Coronary artery (tissue), 2 donors: ENCODE measurements at regions not wholly inside any gene's neighbourhood (a gene's known extent, or its start where the extent isn't known, plus 50 kb on each side); places are given as distances from the start of the nearest gene placed in this dataset.

Source experiments
- DNase-seq: peaks from one replicate; pipeline ENCODE4 v3.0.0-alpha.2; 2017; ENCODE audit warnings: low spot score
- H3K27ac ChIP-seq, 2 donors: fragments of 200-600 bp; sonication (generic); one replicate each; pipeline ENCODE4 v1.5.1; 2016 to 2019
- H3K4me3 ChIP-seq: fragments of 200-600 bp; sonication (generic); 2 replicates; pipeline ENCODE4 v1.5.1; 2016; ENCODE audit warnings: mild to moderate bottlenecking, moderate library complexity
- TF ChIP-seq, protein P1 (sequence below): fragments of 200-600 bp; sonication (generic); IDR thresholded peaks from one replicate; pipeline ENCODE4 v1.5.1; 2019; ENCODE audit warnings: antibody characterized with exemption

- H3K27ac ChIP-seq: no peak overlapping the region
- TF ChIP-seq, protein P1, sequence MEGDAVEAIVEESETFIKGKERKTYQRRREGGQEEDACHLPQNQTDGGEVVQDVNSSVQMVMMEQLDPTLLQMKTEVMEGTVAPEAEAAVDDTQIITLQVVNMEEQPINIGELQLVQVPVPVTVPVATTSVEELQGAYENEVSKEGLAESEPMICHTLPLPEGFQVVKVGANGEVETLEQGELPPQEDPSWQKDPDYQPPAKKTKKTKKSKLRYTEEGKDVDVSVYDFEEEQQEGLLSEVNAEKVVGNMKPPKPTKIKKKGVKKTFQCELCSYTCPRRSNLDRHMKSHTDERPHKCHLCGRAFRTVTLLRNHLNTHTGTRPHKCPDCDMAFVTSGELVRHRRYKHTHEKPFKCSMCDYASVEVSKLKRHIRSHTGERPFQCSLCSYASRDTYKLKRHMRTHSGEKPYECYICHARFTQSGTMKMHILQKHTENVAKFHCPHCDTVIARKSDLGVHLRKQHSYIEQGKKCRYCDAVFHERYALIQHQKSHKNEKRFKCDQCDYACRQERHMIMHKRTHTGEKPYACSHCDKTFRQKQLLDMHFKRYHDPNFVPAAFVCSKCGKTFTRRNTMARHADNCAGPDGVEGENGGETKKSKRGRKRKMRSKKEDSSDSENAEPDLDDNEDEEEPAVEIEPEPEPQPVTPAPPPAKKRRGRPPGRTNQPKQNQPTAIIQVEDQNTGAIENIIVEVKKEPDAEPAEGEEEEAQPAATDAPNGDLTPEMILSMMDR: no peak
- no peak for DNase-seq
Measured at GRCh38 chr18:40566510-40566844, 1388.6 kb upstream of the PIK3C3 start.

DNA sequence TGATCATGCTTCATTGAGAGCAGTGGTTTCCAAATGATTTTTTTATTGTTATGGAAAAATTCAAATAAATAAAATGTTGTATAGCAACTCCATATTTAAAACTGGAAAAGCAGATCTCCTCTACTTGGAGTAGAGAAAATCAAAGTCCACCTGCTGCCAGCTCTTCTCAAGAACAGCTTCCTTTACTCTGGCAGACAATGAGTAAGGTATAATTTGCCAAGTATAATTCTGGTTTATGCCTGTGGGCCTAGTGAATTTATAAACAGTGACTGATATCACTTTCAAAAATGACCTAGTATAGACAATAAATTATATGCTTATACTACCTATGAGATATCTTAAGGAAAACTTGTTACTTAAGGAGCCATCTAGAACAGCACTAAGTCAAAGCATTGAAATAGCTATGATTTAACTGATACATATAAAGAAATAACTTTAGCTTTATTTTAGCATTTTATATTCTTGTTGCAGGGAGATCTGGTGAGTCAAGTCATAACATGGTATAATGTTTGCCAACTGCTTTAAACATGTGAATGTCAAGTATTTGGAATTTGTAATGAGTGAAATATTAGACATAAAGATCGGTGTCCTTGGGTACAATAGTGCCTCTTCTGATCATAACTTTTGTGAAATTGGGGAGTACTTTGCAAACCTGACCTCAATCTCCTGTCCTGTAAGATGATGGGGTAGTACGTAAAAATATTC is 1389.1 kb upstream of the PIK3C3 start:
- TF ChIP-seq, protein P1: no peak
- no peak for DNase-seq
- Histone ChIP-seq H3K4me3 (no peak overlapping the region), H3K27ac (no peak overlapping the region)

More at GRCh38 chr18:40566510-40566844, 1388.6 kb upstream of the PIK3C3 start:
- no peak overlapping the region for H3K4me3 ChIP-seq

GRCh38 chr18:40559556-40559955 is 1395.5 kb upstream of the PIK3C3 start:
- no peak for DNase-seq
- H3K4me3 ChIP-seq: no peak overlapping the region
- H3K27ac ChIP-seq: no peak overlapping the region
- TF ChIP-seq, protein P1: no peak

GRCh38 chr18:40558706-40559392 is 1396.2 kb upstream of the PIK3C3 start:
- DNase-seq: no peak
- H3K4me3 ChIP-seq: no peak overlapping the region
- TF ChIP-seq, protein P1: no peak
- no peak overlapping the region for H3K27ac ChIP-seq

DNA sequence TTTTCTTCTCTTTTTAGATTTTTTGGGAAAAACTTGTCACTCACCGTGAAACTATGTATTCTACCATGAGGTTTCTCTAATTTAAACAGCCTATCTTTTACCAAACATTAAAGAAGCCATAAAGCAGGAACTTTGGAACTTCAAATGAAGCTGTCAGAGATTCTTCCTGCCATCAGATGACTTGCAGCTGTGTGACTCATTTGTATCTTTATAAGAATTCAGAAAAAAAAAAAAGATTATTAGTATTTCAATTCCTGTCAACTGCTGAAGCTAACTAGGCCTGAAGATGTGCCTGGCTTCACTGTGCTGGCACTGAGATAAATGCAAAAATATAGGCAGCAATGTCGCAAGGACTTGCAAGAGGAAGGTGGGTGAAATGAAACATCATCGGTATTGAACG is 1399.1 kb upstream of the PIK3C3 start:
- Histone ChIP-seq H3K27ac (no peak overlapping the region), H3K4me3 (no peak overlapping the region)
- no peak for DNase-seq
- TF ChIP-seq, protein P1: no peak

DNA sequence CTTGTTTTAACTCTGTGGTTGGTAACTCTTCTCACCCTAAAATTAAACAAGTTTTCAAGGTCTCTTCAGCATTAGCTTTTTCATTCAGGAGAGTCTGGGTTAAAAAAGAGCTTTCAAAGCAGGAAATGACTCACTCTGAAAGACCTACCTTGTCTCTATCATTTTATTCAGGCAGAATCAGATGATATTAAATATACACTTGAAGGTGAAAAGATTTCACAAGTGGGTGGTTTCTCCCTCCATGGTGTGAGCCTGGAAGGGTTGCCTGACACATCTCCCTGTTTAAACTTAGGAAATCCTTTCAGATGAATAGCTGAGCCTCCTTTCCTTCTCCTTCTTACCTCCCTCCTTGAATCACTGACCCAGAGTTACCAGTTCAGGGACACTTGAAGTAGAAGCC is 1402.0 kb upstream of the PIK3C3 start:
- DNase-seq: no peak
- Histone ChIP-seq H3K4me3 (no peak overlapping the region), H3K27ac (no peak overlapping the region)
- TF ChIP-seq, protein P1: no peak

DNA sequence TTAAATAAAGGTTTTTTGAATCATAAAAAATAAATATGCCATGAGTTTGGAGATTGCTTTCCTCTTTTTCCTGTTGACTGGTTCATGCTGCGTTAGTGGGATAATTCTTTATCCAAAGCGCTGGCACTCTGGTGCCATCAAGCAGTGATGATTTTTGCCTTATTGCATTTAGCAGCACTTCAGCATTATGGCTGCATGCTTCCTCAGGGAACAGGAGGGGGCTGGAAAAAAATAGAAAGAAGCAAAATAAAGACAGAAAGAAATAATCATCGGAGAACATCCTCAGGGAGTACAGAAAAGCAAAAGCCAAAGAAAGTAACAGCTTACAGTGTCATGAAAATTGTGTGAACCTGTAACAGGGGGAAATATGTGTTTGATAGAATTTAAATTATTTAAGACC is 1408.2 kb upstream of the PIK3C3 start:
- no peak overlapping the region for H3K4me3 ChIP-seq
- no peak overlapping the region for H3K27ac ChIP-seq
- no peak for DNase-seq
- TF ChIP-seq, protein P1: no peak
